ENCODE measurements at regions not wholly inside any gene's neighbourhood (a gene's known extent, or its start where the extent isn't known, plus 50 kb on each side); places are given as distances from the start of the nearest gene placed in this dataset.

DNA sequence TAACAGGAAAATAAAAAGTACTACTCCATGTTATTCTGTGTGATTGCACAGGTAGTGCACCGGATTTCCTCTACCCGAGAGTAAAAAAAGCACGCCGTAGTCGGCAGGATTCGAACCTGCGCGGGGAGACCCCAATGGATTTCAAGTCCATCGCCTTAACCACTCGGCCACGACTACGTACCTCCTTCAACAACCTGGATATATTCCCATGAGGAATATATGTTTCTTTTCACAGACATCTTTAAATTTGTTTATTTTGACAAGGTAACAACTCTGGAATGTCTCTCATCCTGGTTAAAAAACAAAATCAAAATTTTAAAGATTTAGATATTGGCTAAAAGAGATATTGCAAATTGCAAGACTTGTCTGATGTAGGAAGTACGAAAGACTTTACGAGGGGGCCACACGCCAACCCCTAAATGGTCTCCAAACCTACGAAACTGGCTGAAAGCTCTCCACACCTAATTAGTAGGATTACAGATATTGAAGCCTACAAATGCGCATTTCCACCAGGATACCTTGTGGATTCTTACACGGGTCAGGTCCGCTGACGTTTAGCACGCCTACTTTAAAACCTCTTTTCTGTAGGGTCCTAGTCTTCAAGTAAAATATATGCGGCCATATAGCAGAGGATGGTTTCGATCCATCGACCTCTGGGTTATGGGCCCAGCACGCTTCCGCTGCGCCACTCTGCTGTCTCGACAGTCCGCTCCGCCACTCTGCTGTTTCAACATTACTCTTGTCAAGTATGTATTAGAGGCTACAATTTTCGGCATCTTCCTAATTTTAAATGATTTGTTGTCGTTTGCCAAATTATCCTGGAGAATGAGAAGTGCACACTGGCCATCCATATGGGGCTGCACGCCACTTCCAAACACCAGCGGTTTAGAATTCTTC, 52.2 kb upstream of the BTN3A2 start:
- no peak for DNase-seq (ENCODE audit: low read depth)
